Neural cell (in vitro differentiated cells): ENCODE measurements at regions not wholly inside any gene's neighbourhood (a gene's known extent, or its start where the extent isn't known, plus 50 kb on each side); places are given as distances from the start of the nearest gene placed in this dataset.

Experiments used
- H2AFZ ChIP-seq: fragments of 200-600, 300-800 bp; sonication (generic), shearing (Covaris generic); 2 replicates; pipeline ENCODE4 v1.6.0; 2014; ENCODE audit warnings: low read depth, mild to moderate bottlenecking, antibody characterized with exemption, low read length, moderate library complexity
- H3F3A ChIP-seq: fragments of 200-600 bp; shearing (Covaris generic); 2 replicates; pipeline ENCODE4 v1.6.1; 2016; ENCODE audit warnings: mild to moderate bottlenecking, moderate library complexity, mixed read lengths, antibody characterized with exemption, low read length; ENCODE audit not compliant: insufficient read depth, poor library complexity, severe bottlenecking
- H3K27ac ChIP-seq: fragments of 200-600, 300-800 bp; sonication (generic), shearing (Covaris generic); 2 replicates; pipeline ENCODE4 v1.5.1; 2014; ENCODE audit warnings: mild to moderate bottlenecking, low read length, moderate library complexity
- H3K27me3 ChIP-seq: fragments of 300-800, 200-600 bp; sonication (generic), shearing (Covaris generic); 2 replicates; pipeline ENCODE4 v1.6.0; 2014; ENCODE audit warnings: mild to moderate bottlenecking, low read depth, low read length, moderate library complexity; ENCODE audit not compliant: insufficient read depth
- H3K36me3 ChIP-seq: fragments of 300-800, 200-600 bp; sonication (generic), shearing (Covaris generic); 2 replicates; pipeline ENCODE4 v1.5.1; 2014; ENCODE audit warnings: mild to moderate bottlenecking, antibody characterized with exemption, low read length, moderate library complexity; ENCODE audit not compliant: insufficient read depth
- H3K4me2 ChIP-seq: fragments of 300-800, 200-600 bp; sonication (generic), shearing (Covaris generic); 2 replicates; pipeline ENCODE4 v1.6.0; 2014; ENCODE audit warnings: mild to moderate bottlenecking, low read length
- H3K4me3 ChIP-seq: fragments of 300-800, 200-600 bp; sonication (generic), shearing (Covaris generic); 2 replicates; pipeline ENCODE4 v1.5.1; 2014; ENCODE audit warnings: mild to moderate bottlenecking, low read length, moderate library complexity
- H3K79me2 ChIP-seq: fragments of 200-600 bp; shearing (Covaris generic); replicated peaks from 2 replicates; pipeline ENCODE4 v1.6.0; 2014; ENCODE audit warnings: mild to moderate bottlenecking, low read length, moderate library complexity; ENCODE audit not compliant: insufficient read depth
- H3K9ac ChIP-seq: fragments of 300-800, 200-600 bp; sonication (generic), shearing (Covaris generic); 2 replicates; pipeline ENCODE4 v1.6.1; 2016; ENCODE audit warnings: mild to moderate bottlenecking, low read length, mixed read lengths
- H3K9me2 ChIP-seq: fragments of 200-600 bp; shearing (Covaris generic); 2 replicates; pipeline ENCODE4 v1.6.1; 2016; ENCODE audit warnings: mild to moderate bottlenecking, low read length, mixed read lengths; ENCODE audit not compliant: insufficient read depth
- H3K9me3 ChIP-seq: fragments of 200-600, 300-800 bp; sonication (generic), shearing (Covaris generic); 2 replicates; pipeline ENCODE4 v1.6.1; 2016; ENCODE audit warnings: mild to moderate bottlenecking, mixed run types, low read length, moderate library complexity, mixed read lengths
- H4K20me1 ChIP-seq: fragments of 200-600 bp; shearing (Covaris generic); 2 replicates; pipeline ENCODE4 v1.6.1; 2016; ENCODE audit warnings: mild to moderate bottlenecking, mixed run types; ENCODE audit not compliant: insufficient read depth
- CTCF ChIP-seq: fragments of 450-650 bp; IDR thresholded peaks from 2 replicates; pipeline ENCODE4 v1.5.1; 2014; ENCODE audit warnings: antibody characterized with exemption, mild to moderate bottlenecking, moderate library complexity; ENCODE audit not compliant: poor library complexity, severe bottlenecking
- EP300 ChIP-seq: fragments of 450-650 bp; conservative IDR thresholded peaks from 2 replicates; pipeline ENCODE4 v1.6.1; 2014; ENCODE audit warnings: antibody characterized with exemption, mild to moderate bottlenecking, moderate library complexity; ENCODE audit not compliant: poor library complexity, severe bottlenecking
- EZH2 ChIP-seq: fragments of 200-600, 300-800 bp; shearing (Covaris generic), sonication (generic); IDR thresholded peaks from 2 replicates; pipeline ENCODE4 v1.6.1; 2014; ENCODE audit warnings: antibody characterized with exemption, low read length, borderline replicate concordance, mild to moderate bottlenecking; ENCODE audit not compliant: insufficient read depth, poor library complexity, severe bottlenecking
- MXI1 ChIP-seq: fragments of 450-650 bp; conservative IDR thresholded peaks from 2 replicates; pipeline ENCODE4 v1.6.1; 2014; ENCODE audit warnings: antibody characterized with exemption, mild to moderate bottlenecking; ENCODE audit not compliant: poor library complexity, severe bottlenecking
- POLR2AphosphoS5 ChIP-seq: IDR thresholded peaks from 2 replicates; pipeline ENCODE4 v1.6.1; 2012
- RAD21 ChIP-seq: fragments of 450-650 bp; conservative IDR thresholded peaks from 2 replicates; pipeline ENCODE4 v1.6.1; 2014; ENCODE audit warnings: antibody characterized with exemption, mild to moderate bottlenecking, moderate library complexity
- SMC3 ChIP-seq: fragments of 450-650 bp; conservative IDR thresholded peaks from 2 replicates; pipeline ENCODE4 v1.6.1; 2014; ENCODE audit warnings: antibody characterized with exemption, mild to moderate bottlenecking, moderate library complexity; ENCODE audit not compliant: poor library complexity
- TAF1 ChIP-seq: IDR thresholded peaks from 2 replicates; pipeline ENCODE4 v1.6.1; 2012; ENCODE audit warnings: low read depth
- TF ChIP-seq, protein P1 (sequence below): IDR thresholded peaks from 2 replicates; pipeline ENCODE4 v1.6.1; 2012; ENCODE audit warnings: borderline replicate concordance

DNA sequence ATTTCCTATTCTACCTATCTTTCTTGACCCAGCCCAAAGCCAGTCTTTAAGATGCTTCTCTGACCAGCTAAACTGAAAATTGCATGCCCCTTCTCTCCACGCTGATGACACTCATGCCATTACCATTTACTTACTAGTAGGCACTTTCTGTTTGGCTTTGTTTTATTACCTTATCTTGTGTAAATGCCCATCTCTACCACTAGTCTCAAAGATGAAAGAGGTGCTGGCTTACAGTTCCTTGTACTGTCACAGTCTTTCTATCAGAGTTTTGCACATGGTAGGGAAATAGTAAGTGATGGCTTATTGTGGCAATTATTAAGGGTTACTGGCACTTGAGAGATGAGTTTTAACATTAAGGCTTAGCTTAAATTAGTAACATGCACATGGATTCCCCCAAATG, 352.1 kb downstream of the RBM43 start:
- Histone ChIP-seq H3K36me3 (no peaks in the 10 kb centered on the region), H3F3A (no peaks in the 10 kb centered on the region), H3K27ac (no peak overlapping the region), H3K9ac (no peak overlapping the region), H4K20me1 (no peaks in the 10 kb centered on the region), H3K4me2 (no peak overlapping the region), H3K79me2 (no peaks in the 10 kb centered on the region), H3K27me3 (no peaks in the 10 kb centered on the region), H3K9me3 (no peaks in the 10 kb centered on the region), H2AFZ (no peak overlapping the region), H3K9me2 (no peaks in the 10 kb centered on the region), H3K4me3 (no peak overlapping the region)
- no peak for TF ChIP-seq EP300
- TF ChIP-seq CTCF = no peak
- TF ChIP-seq TAF1 = no peak
- TF ChIP-seq, protein P1, sequence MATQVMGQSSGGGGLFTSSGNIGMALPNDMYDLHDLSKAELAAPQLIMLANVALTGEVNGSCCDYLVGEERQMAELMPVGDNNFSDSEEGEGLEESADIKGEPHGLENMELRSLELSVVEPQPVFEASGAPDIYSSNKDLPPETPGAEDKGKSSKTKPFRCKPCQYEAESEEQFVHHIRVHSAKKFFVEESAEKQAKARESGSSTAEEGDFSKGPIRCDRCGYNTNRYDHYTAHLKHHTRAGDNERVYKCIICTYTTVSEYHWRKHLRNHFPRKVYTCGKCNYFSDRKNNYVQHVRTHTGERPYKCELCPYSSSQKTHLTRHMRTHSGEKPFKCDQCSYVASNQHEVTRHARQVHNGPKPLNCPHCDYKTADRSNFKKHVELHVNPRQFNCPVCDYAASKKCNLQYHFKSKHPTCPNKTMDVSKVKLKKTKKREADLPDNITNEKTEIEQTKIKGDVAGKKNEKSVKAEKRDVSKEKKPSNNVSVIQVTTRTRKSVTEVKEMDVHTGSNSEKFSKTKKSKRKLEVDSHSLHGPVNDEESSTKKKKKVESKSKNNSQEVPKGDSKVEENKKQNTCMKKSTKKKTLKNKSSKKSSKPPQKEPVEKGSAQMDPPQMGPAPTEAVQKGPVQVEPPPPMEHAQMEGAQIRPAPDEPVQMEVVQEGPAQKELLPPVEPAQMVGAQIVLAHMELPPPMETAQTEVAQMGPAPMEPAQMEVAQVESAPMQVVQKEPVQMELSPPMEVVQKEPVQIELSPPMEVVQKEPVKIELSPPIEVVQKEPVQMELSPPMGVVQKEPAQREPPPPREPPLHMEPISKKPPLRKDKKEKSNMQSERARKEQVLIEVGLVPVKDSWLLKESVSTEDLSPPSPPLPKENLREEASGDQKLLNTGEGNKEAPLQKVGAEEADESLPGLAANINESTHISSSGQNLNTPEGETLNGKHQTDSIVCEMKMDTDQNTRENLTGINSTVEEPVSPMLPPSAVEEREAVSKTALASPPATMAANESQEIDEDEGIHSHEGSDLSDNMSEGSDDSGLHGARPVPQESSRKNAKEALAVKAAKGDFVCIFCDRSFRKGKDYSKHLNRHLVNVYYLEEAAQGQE = no peak
- TF ChIP-seq RAD21 = no peak
- TF ChIP-seq POLR2AphosphoS5 = no peak
- no peak for TF ChIP-seq MXI1
- TF ChIP-seq SMC3 = no peak
- no peak for TF ChIP-seq EZH2

DNA sequence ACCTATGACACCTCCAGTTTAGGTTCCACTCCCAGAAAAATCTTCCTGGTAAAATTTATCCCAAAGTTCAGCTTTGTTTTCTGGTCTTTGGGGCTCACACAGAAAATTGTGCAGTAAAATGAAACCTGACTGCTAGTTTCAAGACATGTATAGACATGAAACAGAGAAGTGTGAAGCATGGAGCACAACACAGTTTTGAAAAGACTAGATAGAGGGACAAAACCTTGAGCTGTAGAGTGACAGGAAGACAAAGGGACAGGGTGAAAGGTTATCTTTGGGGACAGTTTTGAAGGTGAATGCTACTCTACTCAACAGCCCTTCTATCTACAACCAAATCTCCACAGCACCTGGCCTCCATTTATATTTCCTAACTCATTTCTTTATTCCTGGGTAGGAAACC, 352.6 kb downstream of the RBM43 start:
- H3K9me2 ChIP-seq = no peaks in the 10 kb centered on the region
- H3F3A ChIP-seq = no peaks in the 10 kb centered on the region
- H3K4me3 ChIP-seq = no peak overlapping the region
- no peak overlapping the region for H3K9ac ChIP-seq
- TF ChIP-seq MXI1 = no peak
- TF ChIP-seq TAF1 = no peak
- TF ChIP-seq, protein P1 = no peak
- no peak for TF ChIP-seq CTCF
- no peak for TF ChIP-seq SMC3
- TF ChIP-seq EZH2 = no peak
- no peak for TF ChIP-seq EP300
- TF ChIP-seq RAD21 = no peak
- no peak for TF ChIP-seq POLR2AphosphoS5
- H4K20me1 ChIP-seq = no peaks in the 10 kb centered on the region
- no peaks in the 10 kb centered on the region for H3K9me3 ChIP-seq
- no peaks in the 10 kb centered on the region for H3K36me3 ChIP-seq
- no peak overlapping the region for H3K27ac ChIP-seq
- no peak overlapping the region for H2AFZ ChIP-seq
- H3K79me2 ChIP-seq = no peaks in the 10 kb centered on the region
- H3K4me2 ChIP-seq = no peak overlapping the region
- H3K27me3 ChIP-seq = no peaks in the 10 kb centered on the region
